H1 (cell line): ENCODE measurements at regions not wholly inside any gene's neighbourhood (a gene's known extent, or its start where the extent isn't known, plus 50 kb on each side); places are given as distances from the start of the nearest gene placed in this dataset.

Experiments
- CTCF ChIA-PET: fragments of 300-600 bp; sonication (Branson Sonifier 250); formaldehyde crosslinking; loops from one replicate; lab custom pipeline; 2021; ENCODE audit not compliant: partially characterized antibody; lab: Charles Lee
- POLR2A ChIA-PET: fragments of 300-600 bp; sonication (Branson Sonifier 250); formaldehyde crosslinking; loops from one replicate; lab custom pipeline; 2021; ENCODE audit warnings: inconsistent platforms; ENCODE audit not compliant: partially characterized antibody; lab: Charles Lee
- DNase-seq, 2 experiments: peaks; one replicate each; pipeline versions ENCODE4 v3.0.0 to v3.0.0-alpha.2; 2010 to 2022; ENCODE audit warnings: low spot score in 2 of 2, low read depth in 1 of 2, mixed read lengths in 1 of 2
- FAIRE-seq: peaks from 2 replicates; lab custom pipeline; 2011; peaks lifted over from hg19 to GRCh38; lab: Jason Lieb, UNC
- H2AFZ ChIP-seq: 2 replicates; pipeline ENCODE4 v1.8.1; 2012; ENCODE audit warnings: low read length, inconsistent platforms
- H2AK5ac ChIP-seq: 2 replicates; pipeline ENCODE4 v1.6.1; 2013; ENCODE audit warnings: low read depth, low read length
- H2BK120ac ChIP-seq: replicated peaks from 2 replicates; pipeline ENCODE3; 2013; ENCODE audit warnings: low read depth, low read length, inconsistent platforms
- H2BK12ac ChIP-seq: 2 replicates; pipeline ENCODE4 v1.6.1; 2013; ENCODE audit warnings: low read depth, low read length
- H2BK15ac ChIP-seq: 2 replicates; pipeline ENCODE4 v1.6.1; 2013; ENCODE audit warnings: low read length
- H2BK20ac ChIP-seq: 2 replicates; pipeline ENCODE4 v1.6.1; 2013; ENCODE audit warnings: low read length
- H2BK5ac ChIP-seq: 2 replicates; pipeline ENCODE4 v1.6.1; 2013; ENCODE audit warnings: low read depth, low read length
- H3K14ac ChIP-seq: 2 replicates; pipeline ENCODE4 v1.6.1; 2013; ENCODE audit warnings: inconsistent platforms; ENCODE audit not compliant: insufficient read length
- H3K18ac ChIP-seq: 2 replicates; pipeline ENCODE4 v1.6.1; 2013; ENCODE audit warnings: low read length; ENCODE audit errors: extremely low read depth
- H3K23ac ChIP-seq: 2 replicates; pipeline ENCODE4 v1.6.1; 2013; ENCODE audit warnings: inconsistent platforms; ENCODE audit not compliant: insufficient read length
- H3K23me2 ChIP-seq: 2 replicates; pipeline ENCODE4 v1.6.1; 2013; ENCODE audit warnings: low read depth, low read length
- H3K27ac ChIP-seq: 2 replicates; pipeline ENCODE4 v1.6.1; 2011; ENCODE audit warnings: low read depth, low read length, inconsistent platforms
- H3K27me3 ChIP-seq, 4 experiments: replicated peaks in 1 of 4; 1 replicate in 1 of 4; 2 replicates in 3 of 4; pipeline versions ENCODE4 v1.6.1 to v1.8.1; 2011 to 2013; ENCODE audit warnings: low read length in 3 of 4, mild to moderate bottlenecking in 3 of 4, inconsistent platforms in 2 of 4, mixed read lengths in 2 of 4, moderate library complexity in 1 of 4; ENCODE audit not compliant: control insufficient read depth in 3 of 4, insufficient read depth in 3 of 4; ENCODE audit errors: extremely low read depth in 1 of 4
- H3K36me3 ChIP-seq, 4 experiments: 2 replicates each; pipeline versions ENCODE4 v1.6.1 to v1.8.1; 2011 to 2013; ENCODE audit warnings: mild to moderate bottlenecking in 4 of 4, low read length in 3 of 4, moderate library complexity in 2 of 4, control low read depth in 1 of 4, inconsistent platforms in 1 of 4; ENCODE audit not compliant: insufficient read depth in 4 of 4, control insufficient read depth in 2 of 4
- H3K4ac ChIP-seq: replicated peaks from 2 replicates; pipeline ENCODE3; 2013; ENCODE audit warnings: low read length, low read depth, mixed read lengths, inconsistent platforms; ENCODE audit not compliant: insufficient read length
- H3K4me1 ChIP-seq, 4 experiments: replicated peaks in 1 of 4; 1 replicate in 1 of 4; 2 replicates in 3 of 4; pipeline versions ENCODE4 v1.6.1 to v1.8.1; 2011 to 2013; ENCODE audit warnings: low read length in 3 of 4, inconsistent platforms in 2 of 4, mixed read lengths in 1 of 4; ENCODE audit not compliant: insufficient read depth in 4 of 4, control insufficient read depth in 3 of 4
- H3K4me2 ChIP-seq, 2 experiments: 2 replicates each; pipeline versions ENCODE4 v1.6.1 to v1.8.1; 2011 to 2013; ENCODE audit warnings: low read depth in 2 of 2, low read length in 2 of 2, control low read depth in 1 of 2, inconsistent platforms in 1 of 2, mild to moderate bottlenecking in 1 of 2; ENCODE audit not compliant: insufficient read depth in 1 of 2
- H3K4me3 ChIP-seq, 4 experiments: fragments of 200-600, 300-600 bp in 1 of 4; sonication (generic), shearing (Covaris generic), sonication (Bioruptor Twin) in 1 of 4; 2 replicates each; pipeline versions ENCODE4 v1.5.1 to v1.8.1; 2011 to 2016; ENCODE audit warnings: low read length in 4 of 4, low read depth in 3 of 4, control low read depth in 2 of 4, inconsistent platforms in 2 of 4, mild to moderate bottlenecking in 2 of 4, mixed read lengths in 1 of 4, moderate library complexity in 1 of 4; ENCODE audit not compliant: insufficient read depth in 2 of 4; ENCODE audit errors: extremely low read depth in 1 of 4
- H3K56ac ChIP-seq: replicated peaks from 2 replicates; pipeline ENCODE3; 2013; ENCODE audit warnings: low read depth, mild to moderate bottlenecking, mixed read lengths, low read length, inconsistent platforms; ENCODE audit not compliant: insufficient read length
- H3K79me1 ChIP-seq: 2 replicates; pipeline ENCODE4 v1.6.1; 2013; ENCODE audit warnings: low read depth, low read length, control low read depth
- H3K79me2 ChIP-seq, 2 experiments: 2 replicates each; pipeline versions ENCODE4 v1.6.1 to v1.8.1; 2012 to 2013; ENCODE audit warnings: low read length in 2 of 2, mild to moderate bottlenecking in 2 of 2, inconsistent platforms in 1 of 2; ENCODE audit not compliant: insufficient read depth in 2 of 2, control insufficient read depth in 1 of 2
- H3K9ac ChIP-seq, 4 experiments: replicated peaks in 1 of 4; 1 replicate in 1 of 4; 2 replicates in 3 of 4; pipeline versions ENCODE4 v1.6.1 to v1.8.1; 2011 to 2013; ENCODE audit warnings: low read depth in 3 of 4, low read length in 3 of 4, control low read depth in 2 of 4, mild to moderate bottlenecking in 2 of 4, moderate library complexity in 2 of 4, inconsistent platforms in 1 of 4; ENCODE audit errors: extremely low read depth in 1 of 4
- H3K9me3 ChIP-seq, 2 experiments: 2 replicates each; pipeline versions ENCODE4 v1.6.1 to v1.8.1; 2012 to 2013; ENCODE audit warnings: mild to moderate bottlenecking in 2 of 2, moderate library complexity in 2 of 2, control low read depth in 1 of 2, inconsistent platforms in 1 of 2, low read depth in 1 of 2, low read length in 1 of 2, mixed read lengths in 1 of 2; ENCODE audit not compliant: insufficient read depth in 2 of 2
- H4K20me1 ChIP-seq, 2 experiments: replicated peaks in 1 of 2; 2 replicates each; pipeline versions ENCODE3 to v1.8.1; 2011 to 2013; ENCODE audit warnings: inconsistent platforms in 2 of 2, low read length in 2 of 2, mild to moderate bottlenecking in 1 of 2; ENCODE audit not compliant: insufficient read depth in 2 of 2, control insufficient read depth in 1 of 2
- H4K5ac ChIP-seq: 2 replicates; pipeline ENCODE4 v1.6.1; 2013; ENCODE audit warnings: low read length, low read depth, mixed read lengths, inconsistent platforms; ENCODE audit not compliant: insufficient read length
- H4K8ac ChIP-seq: 2 replicates; pipeline ENCODE4 v1.8.0; 2013; ENCODE audit warnings: mild to moderate bottlenecking, moderate library complexity, low read length, inconsistent platforms; ENCODE audit not compliant: insufficient read depth; ENCODE audit errors: extremely low read depth
- H4K91ac ChIP-seq: replicated peaks from 2 replicates; pipeline ENCODE3; 2013; ENCODE audit warnings: low read length, mixed read lengths, inconsistent platforms; ENCODE audit not compliant: insufficient read length
- CHD7 ChIP-seq: fragments of 300-600 bp; sonication (generic); IDR thresholded peaks from 2 replicates; pipeline ENCODE4 v1.7.1; 2012; ENCODE audit warnings: low read length, moderate library complexity, mild to moderate bottlenecking, inconsistent platforms; ENCODE audit not compliant: insufficient replicate concordance
- WGBS, 2 experiments: shearing (Covaris generic) in 1 of 2; methylation state at CpG; one replicate each; pipeline versions ENCODE4 v1.1.6 to v1.1.7; 2013 to 2015; ENCODE audit warnings: low lambda C conversion rate in 2 of 2, mixed read lengths in 2 of 2, inconsistent platforms in 1 of 2, low coverage in 1 of 2, missing lambda C conversion rate in 1 of 2; ENCODE audit not compliant: insufficient replicate concordance in 2 of 2, insufficient coverage in 1 of 2, insufficient read length in 1 of 2; ENCODE audit errors: extremely low coverage in 1 of 2, missing lambda C conversion rate in 1 of 2; 5-methylcytosine and 5-hydroxymethylcytosine counted together

- Histone ChIP-seq H3K23ac (no peak overlapping the region), H3K36me3 (no peaks in the 10 kb centered on the region), H4K20me1 (no peaks in the 10 kb centered on the region), H3K27ac (no peak overlapping the region), H2BK5ac (no peak overlapping the region), H2BK15ac (no peak overlapping the region), H3K18ac (no peak overlapping the region), H3K23me2 (no peaks in the 10 kb centered on the region), H2BK12ac (no peak overlapping the region), H4K5ac (no peak overlapping the region), H2AFZ (no peak overlapping the region), H3K79me1 (no peaks in the 10 kb centered on the region), H3K27me3 (peaks cover 0 to 2% (median 0%) of the 10 kb centered on the region in 4 experiments; a peak in 1 of 7 replicates), H3K79me2 (no peaks in the 10 kb centered on the region), H3K4me3 (no peak overlapping the region), H4K8ac (no peak overlapping the region), H3K9ac (no peak overlapping the region), H2BK120ac (no peak overlapping the region), H2AK5ac (no peak overlapping the region), H2BK20ac (no peak overlapping the region), H3K4me2 (no peak overlapping the region), H3K4ac (no peak overlapping the region), H3K9me3 (no peaks in the 10 kb centered on the region), H3K4me1 (no peaks in the 10 kb centered on the region), H4K91ac (no peak overlapping the region), H3K14ac (no peak overlapping the region), H3K56ac (no peak overlapping the region)
- POLR2A ChIA-PET, result no interaction called here
- CTCF ChIA-PET, result no interaction called here
- FAIRE-seq, result no peak
- DNase-seq, result no peak
- WGBS, 2 experiments, result 100% methylated on average over 1 of the region's 1 CpG; no CpG with 5 or more reads in 1 of the 2 experiments
- no peak for TF ChIP-seq CHD7
Measured at GRCh38 chr14:62468946-62469345, 576.3 kb downstream of the KCNH5 start.
